ENCODE measurements at regions not wholly inside any gene's neighbourhood (a gene's known extent, or its start where the extent isn't known, plus 50 kb on each side); places are given as distances from the start of the nearest gene placed in this dataset.

GRCh38 chr12:126518596-126519200 lies 1453.5 kb downstream of the AACS start:
- TF ChIP-seq EZH2 (IDR thresholded peaks at IDR 0.05; ENCODE audit: low read depth, low read length, severe bottlenecking), result no peak
- TF ChIP-seq ATF3 (IDR thresholded peaks at IDR 0.05; ENCODE audit: insufficient read depth, low read depth, low read length), result no peak
- no peak for TF ChIP-seq MAX (IDR thresholded peaks at IDR 0.05)
- no peak for TF ChIP-seq CTCF (IDR thresholded peaks at IDR 0.05; ENCODE audit: control extremely low read depth in 1 of 3, insufficient read depth in 1 of 3, low read depth in 1 of 3, low read length in 3 of 3)
- TF ChIP-seq POLR2AphosphoS5 (IDR thresholded peaks at IDR 0.05; ENCODE audit: low read depth, low read length), result no peak
- TF ChIP-seq CHD2 (IDR thresholded peaks at IDR 0.05; ENCODE audit: low read length), result no peak
